H1 (cell line): ENCODE measurements at regions not wholly inside any gene's neighbourhood (a gene's known extent, or its start where the extent isn't known, plus 50 kb on each side); places are given as distances from the start of the nearest gene placed in this dataset.

Experiments used
- CREB1 ChIP-seq: IDR thresholded peaks from 2 replicates; pipeline ENCODE4 v1.6.1; 2012; ENCODE audit warnings: inconsistent platforms
- KDM5A ChIP-seq: fragments of 200-600 bp; IDR thresholded peaks from 2 replicates; pipeline ENCODE4 v1.7.1; 2012; ENCODE audit warnings: mild to moderate bottlenecking, low read length, inconsistent platforms, mixed read lengths

DNA sequence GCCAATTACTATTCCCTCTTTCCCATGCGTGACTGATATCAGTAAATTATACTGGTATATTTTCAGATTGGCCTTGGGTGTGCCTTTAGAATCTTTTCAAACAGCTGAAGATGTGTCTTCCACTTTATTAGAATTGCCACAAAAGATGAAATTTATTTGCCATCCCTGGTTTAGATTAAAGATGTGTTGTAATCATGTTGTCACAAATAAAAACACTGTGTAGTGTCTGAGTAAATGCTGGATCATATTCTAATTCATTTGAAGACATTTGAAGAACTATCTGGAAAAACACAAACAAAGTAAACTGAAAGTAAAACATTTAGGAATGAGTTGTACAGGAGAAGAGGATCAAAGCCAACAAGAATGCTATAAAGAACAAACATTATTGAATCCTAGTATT, 339.7 kb upstream of the COL8A1 start (continued):
- no peak for TF ChIP-seq KDM5A
- TF ChIP-seq CREB1 = no peak
